ENCODE measurements at regions not wholly inside any gene's neighbourhood (a gene's known extent, or its start where the extent isn't known, plus 50 kb on each side); places are given as distances from the start of the nearest gene placed in this dataset.

DNA sequence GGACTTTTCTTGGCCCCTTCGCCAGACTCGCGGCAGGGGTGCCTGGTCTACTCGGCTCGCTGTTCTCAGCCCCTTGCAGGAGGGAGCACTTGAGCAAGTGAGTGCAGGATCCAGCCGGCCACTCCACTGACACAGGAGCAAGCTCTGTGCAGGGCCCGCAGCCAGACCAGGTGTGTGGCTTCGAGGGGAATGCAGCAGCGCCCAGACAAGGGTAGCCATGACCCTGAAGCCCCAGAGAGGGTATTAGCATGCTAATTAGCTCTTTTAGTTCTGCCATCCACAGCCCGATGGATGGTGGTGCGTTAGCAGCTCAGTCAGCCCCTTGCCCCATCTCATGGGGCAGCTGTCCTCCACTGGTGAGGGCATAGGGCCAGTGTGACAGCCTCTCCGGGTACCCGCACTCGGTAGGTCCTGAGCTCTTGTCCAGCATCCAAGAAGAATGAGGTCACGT, 103.2 kb upstream of the HS6ST1 start:
- Mint-ChIP-seq H3K27me3 (ENCODE audit: unreplicated experiment) (peaks cover 9% of the 10 kb centered on the region), H3K27ac (ENCODE audit: unreplicated experiment) (no peak overlapping the region), H3K4me1 (ENCODE audit: low read depth, unreplicated experiment) (peaks cover 17% of the 10 kb centered on the region), H3K36me3 (ENCODE audit: unreplicated experiment) (peaks cover 26% of the 10 kb centered on the region), H3K9me3 (ENCODE audit: unreplicated experiment) (peaks cover 12% of the 10 kb centered on the region), H3K4me3 (ENCODE audit: unreplicated experiment) (no peak overlapping the region)
- no peak for TF ChIP-seq CTCF (IDR thresholded peaks at IDR 0.05; ENCODE audit: partially characterized antibody, unreplicated experiment)
- no peak for DNase-seq

DNA sequence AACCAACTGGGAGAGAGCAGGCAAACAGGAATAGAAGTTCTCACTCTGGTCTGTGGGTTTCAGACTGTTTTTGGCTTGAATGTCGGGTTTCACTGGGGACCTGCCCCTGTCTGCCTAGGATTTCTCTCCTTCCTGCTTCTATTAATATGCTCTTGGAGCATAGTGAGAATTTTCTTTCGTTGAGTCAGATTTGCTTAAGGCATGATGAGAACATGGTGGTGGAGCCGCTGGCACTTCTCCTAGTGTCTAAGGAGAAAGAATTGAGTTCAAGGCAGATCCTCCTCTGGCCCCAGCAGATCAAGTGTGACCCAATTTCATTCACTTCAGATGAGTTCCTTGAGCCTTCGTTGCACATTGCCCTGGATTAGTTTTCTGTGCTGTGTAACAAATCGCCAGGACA, 103.9 kb upstream of the HS6ST1 start:
- Mint-ChIP-seq H3K27ac (ENCODE audit: unreplicated experiment) (no peak overlapping the region), H3K27me3 (ENCODE audit: unreplicated experiment) (peaks cover 13% of the 10 kb centered on the region), H3K4me3 (ENCODE audit: unreplicated experiment) (no peak overlapping the region), H3K36me3 (ENCODE audit: unreplicated experiment) (peaks cover 26% of the 10 kb centered on the region), H3K4me1 (ENCODE audit: low read depth, unreplicated experiment) (peaks cover 22% of the 10 kb centered on the region), H3K9me3 (ENCODE audit: unreplicated experiment) (peaks cover 12% of the 10 kb centered on the region)
- TF ChIP-seq CTCF (IDR thresholded peaks at IDR 0.05; ENCODE audit: partially characterized antibody, unreplicated experiment), result no peak
- no peak for DNase-seq

DNA sequence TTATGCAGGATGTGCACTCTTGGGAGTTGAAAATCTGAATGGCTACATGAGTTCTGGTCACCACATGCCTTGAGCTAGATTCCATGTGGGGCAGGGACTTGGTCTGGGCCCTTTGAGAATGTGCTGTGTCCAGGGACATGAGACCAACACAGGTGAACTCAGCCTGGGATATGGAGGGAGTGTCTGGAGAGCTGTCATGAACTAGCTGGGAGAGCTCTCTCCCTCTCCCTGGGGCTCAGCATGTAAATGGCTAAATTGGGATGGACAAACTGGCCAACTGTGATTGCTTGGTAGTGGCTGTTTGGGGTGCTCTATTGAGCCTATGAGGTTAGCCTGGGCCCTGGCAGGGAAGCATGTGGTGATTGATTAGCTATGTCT, 105.1 kb upstream of the HS6ST1 start:
- no peak for DNase-seq
- Mint-ChIP-seq H3K4me3 (ENCODE audit: unreplicated experiment) (no peak overlapping the region), H3K4me1 (ENCODE audit: low read depth, unreplicated experiment) (peaks cover 25% of the 10 kb centered on the region), H3K27me3 (ENCODE audit: unreplicated experiment) (peaks cover 13% of the 10 kb centered on the region), H3K9me3 (ENCODE audit: unreplicated experiment) (peaks cover 13% of the 10 kb centered on the region), H3K27ac (ENCODE audit: unreplicated experiment) (no peak overlapping the region), H3K36me3 (ENCODE audit: unreplicated experiment) (peaks cover 29% of the 10 kb centered on the region)
- no peak for TF ChIP-seq CTCF (IDR thresholded peaks at IDR 0.05; ENCODE audit: partially characterized antibody, unreplicated experiment)

GRCh38 chr2:128424406-128425171, 105.9 kb upstream of the HS6ST1 start:
- H3K9me3 Mint-ChIP-seq (ENCODE audit: unreplicated experiment), result peaks cover 13% of the 10 kb centered on the region
- no peak overlapping the region for H3K27ac Mint-ChIP-seq (ENCODE audit: unreplicated experiment)
- DNase-seq, result no peak
- TF ChIP-seq CTCF (IDR thresholded peaks at IDR 0.05; ENCODE audit: partially characterized antibody, unreplicated experiment), result no peak
- H3K4me1 Mint-ChIP-seq (ENCODE audit: low read depth, unreplicated experiment), result peaks cover 24% of the 10 kb centered on the region
- peaks cover 34% of the 10 kb centered on the region for H3K36me3 Mint-ChIP-seq (ENCODE audit: unreplicated experiment)
- H3K27me3 Mint-ChIP-seq (ENCODE audit: unreplicated experiment), result peaks cover 11% of the 10 kb centered on the region
- no peak overlapping the region for H3K4me3 Mint-ChIP-seq (ENCODE audit: unreplicated experiment)

- peak; percentile 13 for DNase-seq
- H3K4me3 Mint-ChIP-seq (ENCODE audit: unreplicated experiment), result no peak overlapping the region
- H3K27ac Mint-ChIP-seq (ENCODE audit: unreplicated experiment), result no peak overlapping the region
- TF ChIP-seq CTCF (IDR thresholded peaks at IDR 0.05; ENCODE audit: partially characterized antibody, unreplicated experiment), result no peak
- H3K36me3 Mint-ChIP-seq (ENCODE audit: unreplicated experiment), result peaks cover 31% of the 10 kb centered on the region
- H3K4me1 Mint-ChIP-seq (ENCODE audit: low read depth, unreplicated experiment), result peaks cover 22% of the 10 kb centered on the region
- H3K9me3 Mint-ChIP-seq (ENCODE audit: unreplicated experiment), result peaks cover 9% of the 10 kb centered on the region
- H3K27me3 Mint-ChIP-seq (ENCODE audit: unreplicated experiment), result peaks cover 7% of the 10 kb centered on the region
Observed at GRCh38 chr2:128425216-128425615, 106.5 kb upstream of the HS6ST1 start.

Data from glutamatergic neuron (in vitro differentiated cells).